ENCODE measurements at regions not wholly inside any gene's neighbourhood (a gene's known extent, or its start where the extent isn't known, plus 50 kb on each side); places are given as distances from the start of the nearest gene placed in this dataset.

- TF ChIP-seq PKNOX1 (IDR thresholded peaks at IDR 0.05) (no peak), STAT1 (conservative IDR thresholded peaks at IDR 0.05) (no peak), SRF (IDR thresholded peaks at IDR 0.05; ENCODE audit: low read depth in 2 of 2, low read length in 2 of 2) (no peak), ZBTB4 (CRISPR knock-in tag; IDR thresholded peaks at IDR 0.05) (no peak), RCOR1 (conservative IDR thresholded peaks at IDR 0.05; ENCODE audit: low read depth, low read length) (no peak), YY1 (IDR thresholded peaks at IDR 0.05; ENCODE audit: low read depth, low read length) (no peak), CTCF (IDR thresholded peaks at IDR 0.05 in 2 of 3, conservative IDR thresholded peaks at IDR 0.05 in 1 of 3; ENCODE audit: control insufficient read depth in 2 of 3, extremely low read depth in 1 of 3, insufficient read depth in 1 of 3, low read depth in 3 of 3, low read length in 3 of 3) (no peak)
- TF ChIP-seq, protein P1, sequence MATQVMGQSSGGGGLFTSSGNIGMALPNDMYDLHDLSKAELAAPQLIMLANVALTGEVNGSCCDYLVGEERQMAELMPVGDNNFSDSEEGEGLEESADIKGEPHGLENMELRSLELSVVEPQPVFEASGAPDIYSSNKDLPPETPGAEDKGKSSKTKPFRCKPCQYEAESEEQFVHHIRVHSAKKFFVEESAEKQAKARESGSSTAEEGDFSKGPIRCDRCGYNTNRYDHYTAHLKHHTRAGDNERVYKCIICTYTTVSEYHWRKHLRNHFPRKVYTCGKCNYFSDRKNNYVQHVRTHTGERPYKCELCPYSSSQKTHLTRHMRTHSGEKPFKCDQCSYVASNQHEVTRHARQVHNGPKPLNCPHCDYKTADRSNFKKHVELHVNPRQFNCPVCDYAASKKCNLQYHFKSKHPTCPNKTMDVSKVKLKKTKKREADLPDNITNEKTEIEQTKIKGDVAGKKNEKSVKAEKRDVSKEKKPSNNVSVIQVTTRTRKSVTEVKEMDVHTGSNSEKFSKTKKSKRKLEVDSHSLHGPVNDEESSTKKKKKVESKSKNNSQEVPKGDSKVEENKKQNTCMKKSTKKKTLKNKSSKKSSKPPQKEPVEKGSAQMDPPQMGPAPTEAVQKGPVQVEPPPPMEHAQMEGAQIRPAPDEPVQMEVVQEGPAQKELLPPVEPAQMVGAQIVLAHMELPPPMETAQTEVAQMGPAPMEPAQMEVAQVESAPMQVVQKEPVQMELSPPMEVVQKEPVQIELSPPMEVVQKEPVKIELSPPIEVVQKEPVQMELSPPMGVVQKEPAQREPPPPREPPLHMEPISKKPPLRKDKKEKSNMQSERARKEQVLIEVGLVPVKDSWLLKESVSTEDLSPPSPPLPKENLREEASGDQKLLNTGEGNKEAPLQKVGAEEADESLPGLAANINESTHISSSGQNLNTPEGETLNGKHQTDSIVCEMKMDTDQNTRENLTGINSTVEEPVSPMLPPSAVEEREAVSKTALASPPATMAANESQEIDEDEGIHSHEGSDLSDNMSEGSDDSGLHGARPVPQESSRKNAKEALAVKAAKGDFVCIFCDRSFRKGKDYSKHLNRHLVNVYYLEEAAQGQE (IDR thresholded peaks at IDR 0.05; ENCODE audit: low read depth, low read length): no peak
These were observed 131.0 kb upstream of the ITGA1 start for GRCh38 chr5:52656569-52657246.
